HTR-8/SVneo (cell line): ENCODE measurements at regions not wholly inside any gene's neighbourhood (a gene's known extent, or its start where the extent isn't known, plus 50 kb on each side); places are given as distances from the start of the nearest gene placed in this dataset.
"Not testable (repeated sequence)": the region's sequence is repeated elsewhere in the genome, so short reads cannot be mapped to it uniquely, and the experiment has no call there.

Source experiments
- DNase-seq: peaks from one replicate; pipeline ENCODE4 v3.0.0; 2011; ENCODE audit warnings: low spot score, mixed read lengths; ENCODE audit not compliant: insufficient read length
- FAIRE-seq: peaks from 2 replicates; lab custom pipeline; 2011; peaks lifted over from hg19 to GRCh38; lab: Jason Lieb, UNC

DNA sequence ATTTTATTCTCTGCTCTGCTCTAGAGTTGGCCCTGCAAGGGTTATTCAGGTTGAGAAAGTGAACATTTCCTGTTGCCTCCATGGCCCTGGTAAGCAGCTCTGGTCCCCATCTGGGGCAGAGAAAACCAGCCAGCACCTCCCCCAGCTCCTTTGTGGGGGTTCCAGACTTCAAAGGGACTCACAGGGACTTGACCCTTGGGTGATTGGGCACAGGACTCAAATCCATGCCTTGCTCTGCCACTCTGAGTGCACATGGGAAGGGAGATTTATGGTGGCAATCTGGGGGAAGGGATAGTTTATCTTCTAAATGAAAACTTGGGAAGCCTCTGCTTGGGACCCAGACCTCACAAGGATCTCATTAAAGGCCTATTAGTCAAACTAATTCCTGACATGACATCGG lies 212.8 kb downstream of the FOXD2 start:
- no peak for DNase-seq
- FAIRE-seq = no peak

DNA sequence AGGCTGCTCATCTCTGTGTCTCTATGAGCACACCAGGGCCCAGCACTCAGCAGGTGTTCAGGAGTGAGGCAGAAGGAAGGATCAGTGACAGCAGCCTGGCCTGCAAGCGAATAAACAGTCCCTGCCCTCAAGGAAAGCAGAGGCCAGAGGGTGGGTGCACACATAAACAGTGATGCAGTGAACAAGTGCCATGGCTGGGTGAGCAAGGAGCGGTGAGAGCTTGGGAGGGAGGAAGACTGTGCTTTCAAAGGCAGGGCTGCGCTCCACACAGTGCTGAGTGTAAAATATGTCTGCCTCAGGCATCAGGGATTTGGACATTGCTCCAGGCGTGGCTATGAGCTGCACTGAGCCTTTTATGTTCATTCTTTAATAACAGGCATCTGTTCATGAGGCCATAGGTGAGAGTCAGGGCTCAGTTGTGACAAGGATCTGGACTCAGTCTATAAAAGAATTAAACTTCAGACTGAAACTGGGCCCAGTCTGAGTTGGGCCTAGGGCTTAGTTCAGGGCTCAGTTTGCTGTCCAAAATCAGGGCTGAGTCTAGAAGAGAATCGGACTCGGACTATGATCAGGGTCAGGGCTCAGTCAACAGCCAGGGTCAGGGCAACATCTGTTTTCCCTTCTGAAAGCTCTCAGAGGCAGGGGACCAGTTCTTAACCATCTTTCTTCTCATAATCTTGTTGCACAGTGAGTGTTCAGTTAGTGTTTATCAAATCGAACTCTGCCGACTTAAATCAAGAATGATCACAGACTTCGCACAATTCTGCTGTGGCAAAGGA lies 213.7 kb downstream of the FOXD2 start:
- DNase-seq = no peak
- FAIRE-seq = no peak

DNA sequence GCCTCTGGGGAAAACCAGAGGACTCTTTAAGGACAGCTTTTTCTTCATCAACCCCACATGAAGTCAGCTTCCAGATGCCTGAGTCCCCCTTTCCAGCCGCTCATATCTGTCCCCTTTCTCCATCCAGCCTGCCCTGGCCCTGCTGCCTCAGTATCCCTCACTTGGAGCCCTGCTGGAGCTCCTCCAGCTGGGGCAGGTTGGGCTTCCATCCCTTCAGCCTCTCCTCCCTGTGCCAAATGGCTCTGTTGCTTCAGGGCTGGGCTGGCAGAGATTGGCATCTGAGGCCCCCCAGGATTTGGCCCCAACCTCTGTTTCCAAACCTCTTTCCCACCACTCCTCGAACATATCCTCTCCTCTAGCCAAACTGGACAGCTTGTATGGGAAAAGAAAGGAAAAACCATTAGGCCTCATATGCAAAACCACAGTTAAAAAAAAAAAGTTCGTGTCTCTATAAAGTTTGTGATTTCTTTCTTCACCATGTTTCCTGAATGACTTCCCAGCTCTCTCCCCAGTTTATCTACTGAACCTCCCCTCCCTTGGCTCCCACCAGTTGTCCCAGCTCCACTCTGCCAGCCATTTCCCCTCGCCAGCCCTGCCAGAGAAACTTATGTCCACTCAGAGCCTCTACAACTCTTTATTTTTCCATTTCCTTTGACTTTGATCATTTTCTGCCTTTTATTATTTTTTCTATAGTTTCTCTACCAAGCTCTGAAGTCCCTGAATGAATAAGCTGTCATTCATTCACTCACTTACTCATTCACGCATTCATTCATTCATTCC lies 217.9 kb downstream of the FOXD2 start:
- DNase-seq (no peak), FAIRE-seq (no peak)

DNA sequence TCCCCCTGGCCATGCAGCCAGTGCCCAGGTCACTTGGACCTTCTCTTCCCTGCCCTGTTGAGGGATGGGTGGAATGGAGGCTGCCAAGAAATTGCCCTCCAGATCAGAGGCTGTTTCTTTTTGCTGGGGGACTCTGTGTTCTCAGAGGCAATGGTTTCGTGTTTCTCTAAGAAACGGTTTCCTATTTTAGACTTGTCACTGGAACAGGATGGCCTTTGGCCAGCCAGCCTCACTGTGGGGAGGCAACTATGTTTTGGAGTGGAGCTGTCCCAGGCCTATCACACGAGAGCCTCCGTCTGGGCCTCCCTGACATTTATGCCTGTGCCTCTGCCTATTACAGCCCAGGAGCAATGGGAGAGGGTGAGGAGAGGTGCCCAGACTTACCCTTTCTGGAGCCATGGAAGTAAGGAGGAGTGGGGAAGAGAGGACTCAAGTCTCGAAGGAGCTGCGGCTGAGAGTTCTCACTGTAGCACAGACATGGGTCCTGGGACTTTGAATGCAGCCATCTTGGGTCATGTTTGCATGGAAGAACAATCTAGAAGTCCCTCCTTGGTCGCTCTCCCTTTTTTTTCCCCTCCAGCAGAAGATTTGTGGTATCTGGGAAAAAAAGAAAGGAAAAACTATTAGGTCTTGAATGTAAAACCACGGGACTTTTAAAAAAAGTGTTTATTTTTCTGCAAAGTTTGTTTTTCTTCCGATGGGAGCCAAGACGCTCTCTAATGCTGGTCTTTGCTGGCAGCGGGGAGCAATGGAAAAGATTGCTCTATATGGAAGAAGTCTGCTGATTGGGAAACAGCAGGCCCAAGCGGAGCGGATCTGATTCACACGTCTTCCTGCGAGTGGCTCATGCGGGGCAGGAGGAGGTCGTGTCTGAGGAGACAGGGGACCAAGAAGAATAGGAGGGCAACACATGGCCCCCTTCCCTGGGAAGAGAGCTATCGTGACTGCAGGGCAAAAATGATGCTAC lies 219.2 kb downstream of the FOXD2 start:
- DNase-seq (no peak), FAIRE-seq (no peak)

DNA sequence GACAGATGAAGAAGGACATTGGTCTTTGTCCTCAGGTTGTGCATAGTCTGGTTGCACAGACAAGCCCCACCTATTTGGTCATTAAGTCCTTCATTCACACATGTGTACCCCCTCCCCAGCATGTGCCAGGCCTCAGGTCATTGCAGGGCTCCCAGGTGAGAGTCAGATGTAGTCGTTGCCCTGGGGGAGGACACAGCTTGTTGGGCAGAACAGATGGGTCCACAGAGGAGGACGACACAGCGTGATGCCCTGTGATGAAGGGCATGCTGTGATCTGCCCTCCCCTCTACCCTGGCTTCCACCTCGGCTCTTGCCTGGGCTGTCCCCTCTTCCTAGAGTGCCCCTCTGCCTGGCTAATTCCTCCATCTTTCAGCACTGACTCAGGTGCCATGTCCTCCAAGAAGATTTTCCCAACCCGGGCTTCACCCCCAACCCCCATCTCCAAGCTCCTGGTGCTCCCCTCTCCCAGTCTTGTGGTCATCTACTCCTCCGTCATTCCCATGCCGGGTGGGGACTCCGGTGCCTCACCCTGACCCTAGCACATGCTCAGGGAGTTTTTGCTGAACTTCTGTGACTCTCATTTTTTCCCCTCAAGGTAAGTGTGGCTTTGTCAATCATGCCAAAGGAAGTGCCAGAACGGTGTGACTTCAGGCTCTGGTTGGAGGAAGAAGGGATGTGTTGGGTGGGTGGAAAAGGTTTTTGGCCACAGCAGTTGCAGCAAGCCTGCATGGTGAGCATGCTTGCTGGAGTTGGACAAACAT lies 220.5 kb downstream of the FOXD2 start:
- DNase-seq (no peak), FAIRE-seq (no peak)

DNA sequence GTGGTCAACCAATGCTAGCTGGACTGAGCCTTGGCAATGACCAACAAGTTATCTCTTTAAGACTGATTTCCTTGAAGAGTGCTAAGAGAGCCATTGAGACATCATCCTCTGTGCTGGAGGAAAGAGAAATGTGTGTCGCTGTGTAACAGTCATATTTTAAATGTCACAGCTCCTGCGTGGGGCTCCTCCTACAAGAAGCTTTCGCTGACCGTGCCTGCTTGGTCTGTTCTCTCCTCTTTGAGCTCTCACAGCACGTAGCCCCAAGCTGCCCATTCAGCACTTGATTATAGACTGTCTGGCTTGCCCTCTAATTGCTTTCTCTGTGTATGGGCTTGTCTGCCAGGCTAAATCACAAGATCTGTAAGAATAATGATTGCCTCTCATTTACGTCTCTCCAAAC lies 221.3 kb downstream of the FOXD2 start:
- DNase-seq = no peak
- no peak for FAIRE-seq

DNA sequence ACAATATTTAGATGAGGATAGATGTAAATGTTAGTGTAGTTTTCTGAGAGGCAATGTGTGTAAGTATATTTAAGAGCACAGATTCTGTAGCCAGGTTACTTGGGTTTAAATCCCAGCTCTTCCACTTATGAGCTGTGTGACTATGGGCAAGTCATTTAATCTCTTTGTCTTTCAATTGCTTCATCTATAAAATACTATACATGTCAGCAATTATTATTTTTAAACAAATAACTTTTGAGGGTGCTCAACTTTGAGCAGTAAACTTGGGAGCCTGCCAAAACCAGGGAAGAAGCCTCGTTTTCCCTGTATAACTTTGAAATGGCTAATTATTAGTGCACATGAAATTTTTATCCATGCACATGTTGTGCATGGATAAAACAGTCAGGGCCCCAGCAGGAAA lies 222.8 kb downstream of the FOXD2 start:
- DNase-seq (no peak), FAIRE-seq (no peak)

DNA sequence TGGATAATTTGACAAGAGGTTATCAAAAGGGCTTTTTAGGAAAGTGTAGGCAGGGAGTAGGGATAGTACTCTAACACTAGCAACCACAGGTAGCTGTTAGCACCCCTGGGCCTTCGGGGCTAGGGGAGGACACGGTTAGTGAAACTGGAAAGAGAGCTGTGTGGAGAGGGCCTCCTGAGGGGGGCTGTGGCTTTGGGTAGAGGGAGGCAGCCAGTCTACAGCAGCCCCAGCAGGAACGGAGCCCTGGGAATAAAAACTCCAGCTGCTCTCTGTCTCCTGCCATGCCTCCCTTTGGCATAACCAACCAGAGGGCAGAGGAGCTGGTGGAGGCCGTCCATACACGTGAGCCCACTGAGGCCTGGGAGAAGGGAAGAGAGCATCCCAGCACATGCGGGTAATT lies 223.2 kb downstream of the FOXD2 start:
- no peak for DNase-seq
- no peak for FAIRE-seq

DNA sequence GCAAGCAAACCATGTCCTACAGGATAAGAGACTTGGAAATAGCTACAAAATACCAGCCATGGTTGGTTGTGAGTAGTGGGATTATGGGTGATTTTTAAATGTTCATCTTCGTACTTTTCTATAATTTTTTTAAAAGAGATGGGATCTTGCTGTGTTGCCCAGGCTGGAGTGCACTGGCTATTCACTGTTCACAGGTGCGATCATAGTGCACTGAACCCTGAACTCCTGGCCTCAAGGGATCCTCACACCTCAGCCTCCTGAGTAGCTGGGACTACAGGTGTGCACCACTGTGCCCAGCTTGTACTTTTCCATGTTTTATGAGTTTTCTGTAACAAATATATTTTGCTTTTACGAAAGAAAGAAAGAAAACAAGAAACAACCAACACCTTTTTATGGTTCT lies 224.2 kb downstream of the FOXD2 start:
- no peak for FAIRE-seq

DNA sequence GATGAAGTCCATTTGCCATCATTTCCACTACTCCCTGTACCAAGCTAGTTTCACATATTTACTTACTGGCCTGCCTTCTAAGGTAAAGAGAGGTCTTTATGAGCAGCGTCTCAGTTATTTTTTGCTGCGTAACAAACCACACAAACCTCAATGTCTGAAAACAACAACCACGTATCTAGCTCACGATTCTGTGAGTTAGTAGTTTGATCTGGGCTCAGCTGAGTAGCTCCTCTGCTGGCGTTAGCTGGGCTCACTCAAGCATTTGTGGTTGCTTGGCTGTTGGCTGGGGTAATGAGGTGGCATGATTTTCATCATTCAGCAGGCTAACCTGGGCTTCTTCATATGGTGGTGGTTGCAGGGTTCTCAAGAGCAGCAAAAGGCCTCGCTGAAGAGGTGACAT lies 225.4 kb downstream of the FOXD2 start:
- FAIRE-seq (no peak), DNase-seq (no peak)

More for the DNA sequence above, 224.2 kb downstream of the FOXD2 start:
- DNase-seq = no peak

DNA sequence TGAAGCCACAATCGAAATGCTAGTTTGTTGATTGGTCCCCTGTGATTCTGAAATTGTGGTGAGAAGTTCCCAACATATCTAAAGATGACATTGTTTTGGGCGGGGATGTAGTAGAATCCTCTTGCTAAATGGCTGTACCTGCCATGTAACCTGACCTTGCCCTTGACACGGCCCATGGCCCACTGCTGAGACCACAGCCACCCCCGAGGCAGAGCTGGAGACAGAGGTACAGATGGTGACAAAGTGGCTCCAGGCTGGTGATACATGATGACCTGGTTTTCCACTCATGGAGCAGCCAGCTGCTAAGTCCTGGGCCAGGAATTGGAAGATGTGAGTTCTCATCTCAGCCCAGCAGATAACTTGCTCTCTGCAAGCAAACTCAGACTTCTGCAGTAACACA lies 226.5 kb downstream of the FOXD2 start:
- DNase-seq (no peak), FAIRE-seq (no peak)

DNA sequence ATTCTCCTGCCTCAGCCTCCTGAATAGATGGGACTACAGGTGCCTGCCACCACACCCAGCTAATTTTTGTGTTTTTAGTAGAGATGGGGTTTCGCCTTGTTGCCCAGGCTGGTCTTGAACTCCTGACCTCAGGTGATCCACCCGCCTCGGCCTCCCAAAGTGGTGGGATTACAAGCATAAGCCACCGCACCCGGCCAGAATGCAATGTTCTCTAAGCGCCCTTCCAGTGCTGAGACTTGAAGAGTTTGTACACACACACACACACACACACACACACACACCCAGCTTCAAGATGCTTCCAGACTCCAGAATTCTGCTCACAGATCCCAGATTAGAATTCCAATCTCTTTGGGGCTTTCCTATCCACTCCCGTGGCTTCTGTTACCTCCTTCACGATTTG lies 227.1 kb downstream of the FOXD2 start:
- not testable (repeated sequence) for DNase-seq, FAIRE-seq

DNA sequence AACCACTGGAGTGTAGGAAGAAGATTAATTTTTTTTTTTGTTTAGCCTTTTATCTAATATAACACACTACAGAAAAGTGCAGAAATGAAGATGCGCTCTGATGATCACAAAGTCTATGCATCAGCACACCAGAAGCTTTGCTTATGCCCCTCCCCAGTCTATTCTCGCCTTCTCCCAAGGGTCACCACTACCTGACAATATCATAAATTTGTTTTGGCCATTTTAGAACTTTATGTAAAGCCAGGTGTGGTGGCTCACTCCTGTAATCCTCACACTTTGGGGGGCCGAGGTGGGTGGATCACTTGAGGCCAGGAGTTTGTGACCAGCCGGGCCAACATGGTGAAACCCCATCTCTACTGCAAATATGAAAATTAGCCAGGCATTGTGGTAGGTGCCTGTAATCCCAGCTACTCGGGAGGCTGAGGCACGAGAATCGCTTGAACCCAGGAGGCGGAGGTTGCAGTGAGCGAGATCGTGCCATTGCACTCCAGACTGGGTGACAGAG lies 231.3 kb downstream of the FOXD2 start:
- DNase-seq = no peak
- FAIRE-seq = no peak

DNA sequence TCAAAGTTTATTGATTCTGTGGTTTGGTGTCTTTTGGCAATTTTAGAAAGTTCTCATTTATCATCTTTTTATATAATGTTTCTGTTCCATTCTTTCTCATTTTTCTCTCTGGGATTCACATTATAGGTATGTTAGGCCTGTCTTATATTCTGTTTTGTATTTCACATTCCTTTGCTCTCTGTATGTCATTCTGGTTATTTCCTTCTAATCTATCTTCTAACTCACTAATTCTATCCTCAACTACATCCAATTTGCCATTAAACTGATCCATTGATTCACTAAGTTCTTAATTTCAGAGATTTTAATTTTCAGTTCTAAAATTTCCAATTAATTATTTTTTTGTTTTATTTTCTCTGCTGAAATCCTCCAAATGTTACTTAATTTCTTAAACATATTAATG lies 234.8 kb downstream of the FOXD2 start:
- DNase-seq (no peak), FAIRE-seq (no peak)

DNA sequence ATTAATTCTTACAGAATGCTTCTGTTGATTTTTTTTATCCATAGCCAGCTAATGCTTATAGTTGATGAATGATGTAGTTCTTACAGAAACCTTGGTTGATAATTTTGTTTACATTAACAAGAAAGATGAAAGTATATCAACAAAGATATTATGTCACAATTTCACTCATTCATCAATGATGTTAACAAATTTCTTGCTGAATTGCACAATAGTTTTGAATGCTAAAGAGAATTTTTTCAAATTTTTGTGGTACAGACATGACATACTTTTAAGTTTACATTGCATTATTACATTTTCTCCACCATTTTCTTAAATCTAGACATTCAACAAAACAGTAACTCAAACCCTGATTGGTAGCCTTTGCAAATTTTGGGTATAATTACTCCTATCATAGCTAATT lies 236.3 kb downstream of the FOXD2 start:
- DNase-seq (no peak), FAIRE-seq (no peak)

DNA sequence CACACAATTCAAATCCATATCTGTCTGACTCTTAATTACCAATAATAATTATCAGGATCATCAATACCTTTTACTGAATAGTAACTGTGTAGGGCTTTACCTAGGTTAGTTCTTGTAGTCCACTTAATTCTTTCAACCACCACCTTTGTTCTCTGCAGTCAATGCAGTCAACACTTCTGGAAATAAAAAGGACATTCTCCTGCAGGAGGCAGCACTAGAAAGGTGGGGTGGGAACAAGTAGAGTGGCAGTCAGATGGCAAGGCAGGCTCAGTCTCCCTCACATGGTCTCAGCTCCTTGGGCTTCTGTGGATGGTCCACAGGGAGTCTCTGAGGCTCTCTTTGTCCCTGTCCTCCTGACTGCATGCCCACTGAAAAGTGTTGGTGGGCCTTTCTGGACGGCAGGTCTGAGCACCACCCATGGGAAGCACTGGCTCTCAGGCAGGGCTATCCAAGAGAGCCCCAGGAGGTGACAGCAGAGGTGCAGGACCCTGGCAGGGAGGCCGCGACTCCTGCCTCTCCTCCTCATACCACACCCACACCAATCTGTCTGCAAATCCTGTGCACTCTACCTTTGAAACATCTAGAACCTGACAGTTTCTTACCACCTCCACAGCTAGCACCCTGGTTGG lies 237.3 kb downstream of the FOXD2 start:
- FAIRE-seq (no peak), DNase-seq (no peak)

DNA sequence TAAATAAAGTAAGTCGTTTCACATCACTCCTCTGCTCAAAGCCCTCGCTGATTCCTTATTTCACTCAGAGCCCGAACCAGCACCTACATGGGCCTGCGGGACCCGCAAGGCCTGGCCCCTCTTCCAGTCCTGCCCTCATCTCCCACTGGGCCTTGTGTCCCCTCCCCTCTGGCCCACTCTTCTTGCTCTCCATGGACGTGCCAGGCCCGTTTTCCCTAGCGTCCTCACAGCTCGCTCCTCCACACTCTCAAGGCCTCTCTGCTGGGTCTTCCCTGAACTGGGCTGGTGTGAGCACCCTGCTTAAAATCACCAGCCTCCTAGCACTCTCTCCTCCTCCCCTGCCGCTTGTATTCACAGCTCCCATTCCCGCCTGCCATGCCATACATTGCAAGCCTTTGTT lies 237.9 kb downstream of the FOXD2 start:
- DNase-seq (no peak), FAIRE-seq (no peak)

DNA sequence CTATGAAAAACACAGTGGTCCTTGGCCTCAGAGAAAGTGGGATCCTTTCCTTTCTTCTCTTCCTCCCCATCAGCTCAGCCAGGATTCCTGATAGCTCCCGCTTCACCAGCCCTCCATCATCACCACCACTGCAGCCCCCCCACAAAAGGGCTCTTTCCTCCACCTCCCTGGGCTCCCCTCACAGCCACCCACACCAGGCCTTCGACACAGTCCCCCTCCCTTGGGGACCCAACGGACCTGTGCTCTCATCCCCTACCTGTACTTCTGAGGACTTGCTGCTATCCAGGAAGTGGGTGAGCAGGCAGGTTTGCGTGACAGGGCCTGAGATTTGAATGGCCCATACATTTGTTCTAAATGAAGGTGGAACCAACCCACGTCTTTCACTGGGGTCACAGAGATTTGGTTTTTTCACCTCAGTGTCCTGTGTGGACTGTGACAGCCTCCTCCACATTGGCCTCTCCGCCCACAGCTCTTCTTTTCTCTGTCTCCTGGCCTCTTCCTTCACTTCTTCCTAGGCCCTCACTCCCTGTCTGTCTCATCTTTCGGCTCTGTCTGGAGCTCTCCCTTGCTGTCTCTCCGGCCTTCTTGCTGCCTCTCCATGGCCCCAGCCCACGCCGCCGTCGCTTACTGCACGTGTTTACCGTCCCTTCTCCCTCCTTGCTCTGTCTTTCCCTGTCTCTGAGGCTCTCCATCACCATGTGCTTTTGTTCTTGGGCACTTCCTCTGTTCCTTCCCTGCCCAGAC lies 238.6 kb downstream of the FOXD2 start:
- DNase-seq = no peak
- no peak for FAIRE-seq
